COLO668 (cell line): ENCODE measurements at regions not wholly inside any gene's neighbourhood (a gene's known extent, or its start where the extent isn't known, plus 50 kb on each side); places are given as distances from the start of the nearest gene placed in this dataset.

Source experiments
- DNase-seq: peaks from one replicate; lab custom pipeline; 2025; ENCODE audit not compliant: unreplicated experiment; lab: John Stamatoyannopoulos, UW

DNA sequence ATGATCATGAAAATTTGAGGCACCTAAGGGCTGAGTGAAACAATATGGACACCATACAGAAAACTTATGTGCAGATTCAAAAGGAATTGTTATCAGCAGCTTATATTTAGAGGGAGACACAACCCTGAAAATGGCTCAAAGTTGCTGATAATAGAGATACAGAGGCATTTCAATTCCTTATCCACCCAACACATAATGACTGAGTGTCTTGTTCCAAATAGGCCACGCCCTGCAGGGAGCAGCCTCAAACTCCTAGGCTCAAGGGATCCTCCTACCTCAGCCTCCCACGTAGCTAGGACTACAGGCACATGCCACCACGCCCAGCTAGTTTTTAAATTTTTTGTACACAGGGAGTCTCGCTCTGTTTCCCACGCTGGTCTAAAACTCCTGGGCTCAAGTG lies 79.0 kb downstream of the LBH start:
- DNase-seq, result no peak

DNA sequence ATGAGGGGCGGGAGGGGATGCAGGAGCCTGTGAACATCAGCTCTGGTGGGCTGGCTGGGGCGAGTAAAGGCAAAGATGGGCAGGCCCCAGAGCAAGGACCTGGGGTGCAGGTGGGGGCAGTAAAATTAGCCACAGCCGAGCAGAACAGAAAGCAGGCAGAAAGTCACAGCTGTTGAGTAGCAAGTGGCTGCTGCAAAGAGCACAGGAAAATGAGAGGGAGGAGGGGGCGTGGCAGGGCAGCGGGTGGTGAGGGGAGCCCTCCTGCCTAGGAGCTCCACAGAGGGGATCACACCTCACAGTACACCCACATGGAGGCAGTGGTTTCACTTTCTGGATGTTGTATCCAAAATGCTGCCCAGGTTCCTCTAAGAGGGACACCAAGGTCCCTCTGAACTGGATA lies 79.6 kb downstream of the LBH start:
- no peak for DNase-seq

DNA sequence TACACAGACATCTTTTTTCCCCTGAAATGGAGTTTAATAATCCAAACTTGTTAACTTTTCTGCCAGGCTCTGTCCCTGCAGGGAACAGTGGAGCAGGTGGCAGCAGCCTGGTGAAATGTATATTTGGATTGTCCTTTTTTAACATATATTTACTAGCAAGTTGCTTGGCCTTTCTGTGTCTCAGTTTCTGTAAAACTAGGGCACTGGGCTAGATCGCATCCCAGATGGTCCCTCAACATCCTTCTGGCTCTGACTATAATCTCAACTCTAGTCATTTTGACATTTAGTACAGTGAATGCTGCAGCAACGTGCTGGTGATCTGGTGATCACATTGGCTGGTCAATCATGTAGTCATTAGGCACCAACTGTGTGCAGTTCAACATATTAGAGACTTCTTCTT lies 80.4 kb downstream of the LBH start:
- no peak for DNase-seq

- no peak for DNase-seq
Measured at GRCh38 chr2:30312916-30313315, 81.6 kb downstream of the LBH start.

GRCh38 chr2:30314981-30315380 lies 83.6 kb downstream of the LBH start:
- no peak for DNase-seq

GRCh38 chr2:30315391-30316063 lies 84.2 kb downstream of the LBH start:
- DNase-seq, result no peak

- no peak for DNase-seq
Measured at GRCh38 chr2:30316408-30316807, 85.1 kb downstream of the LBH start.

GRCh38 chr2:30318987-30319782 lies 87.9 kb downstream of the LBH start:
- DNase-seq, result no peak

DNA sequence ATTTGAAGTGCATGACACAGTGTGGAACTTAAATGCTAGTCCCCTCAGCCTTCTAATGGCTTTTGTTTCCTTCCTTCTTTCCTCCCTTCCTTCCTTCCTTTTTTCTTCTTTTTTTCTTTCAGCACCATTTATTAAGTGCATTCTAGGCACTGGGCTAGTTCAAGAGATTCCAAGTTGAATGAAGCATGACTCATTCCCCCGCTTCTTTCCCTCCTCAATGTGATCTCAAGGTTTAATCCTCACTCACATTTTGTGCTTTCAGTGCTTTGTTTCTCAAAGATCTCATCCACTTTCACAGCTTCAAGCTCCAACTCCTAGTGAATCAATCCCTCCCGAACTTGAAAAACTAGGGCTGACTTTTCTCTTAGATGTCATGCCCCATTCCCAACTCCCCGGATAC lies 90.1 kb downstream of the LBH start:
- no peak for DNase-seq

- DNase-seq, result no peak
Measured at GRCh38 chr2:30323499-30323898, 92.2 kb downstream of the LBH start.

- DNase-seq, result no peak
Measured at GRCh38 chr2:30324245-30324908, 93.0 kb downstream of the LBH start.

DNA sequence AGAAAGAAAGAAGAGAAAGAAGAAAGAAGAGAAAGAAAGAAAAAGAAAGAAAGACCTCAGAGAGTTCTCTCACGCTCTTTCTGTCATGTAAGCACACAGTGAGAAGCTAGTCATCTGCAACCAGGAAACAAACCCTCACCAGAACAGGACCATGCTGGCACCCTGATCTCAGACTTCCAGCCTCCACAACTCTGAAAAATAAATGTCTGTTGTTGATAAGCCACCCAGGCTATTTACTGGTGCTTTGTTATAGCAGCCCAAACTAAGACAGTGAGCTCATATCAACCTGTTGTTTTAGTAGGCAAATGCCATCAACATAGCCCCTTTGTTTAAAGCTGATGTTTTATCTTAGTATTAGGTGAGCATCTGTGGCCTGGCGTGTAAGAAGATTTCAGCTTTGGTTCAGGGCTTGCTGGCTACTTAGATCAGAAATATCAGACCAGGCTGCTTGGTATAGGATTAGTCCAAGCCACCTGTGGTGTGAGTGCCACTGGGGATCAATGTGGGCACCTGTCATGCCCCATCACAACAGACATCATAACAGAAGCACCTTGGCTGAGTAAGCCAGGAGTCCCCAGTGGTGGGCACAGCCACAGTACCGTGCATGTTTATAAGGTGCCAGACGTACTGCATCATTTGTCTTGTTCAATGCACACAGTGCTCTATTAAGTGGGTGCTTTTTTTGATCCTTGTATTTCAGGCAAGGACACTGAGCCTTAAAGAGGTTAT lies 94.4 kb downstream of the LBH start:
- no peak for DNase-seq

- no peak for DNase-seq
Measured at GRCh38 chr2:30326497-30326896, 95.2 kb downstream of the LBH start.

GRCh38 chr2:30331038-30331437 lies 99.7 kb downstream of the LBH start:
- no peak for DNase-seq

- no peak for DNase-seq
Measured at GRCh38 chr2:30331869-30332268, 100.5 kb downstream of the LBH start.

DNA sequence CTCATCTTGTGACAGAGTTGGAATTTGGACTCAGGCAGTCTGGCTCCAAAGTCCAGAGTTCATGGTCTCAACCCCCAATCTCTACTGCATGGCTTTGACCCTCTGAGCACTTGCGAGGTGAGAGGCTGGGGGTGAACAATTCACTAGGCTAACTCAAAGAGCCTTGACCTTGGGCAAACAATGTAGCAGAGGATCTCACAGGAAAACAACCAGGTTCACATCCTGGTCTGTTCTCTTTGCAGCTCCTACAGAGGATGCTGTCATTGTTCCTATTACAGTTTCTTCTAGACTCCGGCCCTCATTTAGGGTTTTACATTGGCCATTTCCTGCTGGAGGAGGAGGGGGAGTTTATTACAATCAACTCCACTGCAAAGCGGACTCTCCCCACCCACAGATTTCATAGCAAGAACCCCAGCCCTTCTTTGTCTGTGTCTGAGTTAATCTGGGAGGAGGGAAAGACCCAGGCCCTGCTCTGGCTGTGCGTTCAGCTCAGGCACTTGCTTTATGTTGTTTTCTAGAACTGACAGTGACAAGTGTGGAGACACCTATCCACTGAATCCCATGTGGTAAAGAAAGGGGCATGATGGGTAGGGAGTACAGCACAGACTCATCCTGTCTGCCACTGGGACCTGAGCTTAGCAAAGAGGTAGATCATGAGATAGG lies 101.6 kb downstream of the LBH start:
- DNase-seq, result no peak

GRCh38 chr2:30334762-30335363 lies 103.5 kb downstream of the LBH start:
- DNase-seq, result no peak

GRCh38 chr2:30336084-30336483 lies 104.8 kb downstream of the LBH start:
- no peak for DNase-seq

DNA sequence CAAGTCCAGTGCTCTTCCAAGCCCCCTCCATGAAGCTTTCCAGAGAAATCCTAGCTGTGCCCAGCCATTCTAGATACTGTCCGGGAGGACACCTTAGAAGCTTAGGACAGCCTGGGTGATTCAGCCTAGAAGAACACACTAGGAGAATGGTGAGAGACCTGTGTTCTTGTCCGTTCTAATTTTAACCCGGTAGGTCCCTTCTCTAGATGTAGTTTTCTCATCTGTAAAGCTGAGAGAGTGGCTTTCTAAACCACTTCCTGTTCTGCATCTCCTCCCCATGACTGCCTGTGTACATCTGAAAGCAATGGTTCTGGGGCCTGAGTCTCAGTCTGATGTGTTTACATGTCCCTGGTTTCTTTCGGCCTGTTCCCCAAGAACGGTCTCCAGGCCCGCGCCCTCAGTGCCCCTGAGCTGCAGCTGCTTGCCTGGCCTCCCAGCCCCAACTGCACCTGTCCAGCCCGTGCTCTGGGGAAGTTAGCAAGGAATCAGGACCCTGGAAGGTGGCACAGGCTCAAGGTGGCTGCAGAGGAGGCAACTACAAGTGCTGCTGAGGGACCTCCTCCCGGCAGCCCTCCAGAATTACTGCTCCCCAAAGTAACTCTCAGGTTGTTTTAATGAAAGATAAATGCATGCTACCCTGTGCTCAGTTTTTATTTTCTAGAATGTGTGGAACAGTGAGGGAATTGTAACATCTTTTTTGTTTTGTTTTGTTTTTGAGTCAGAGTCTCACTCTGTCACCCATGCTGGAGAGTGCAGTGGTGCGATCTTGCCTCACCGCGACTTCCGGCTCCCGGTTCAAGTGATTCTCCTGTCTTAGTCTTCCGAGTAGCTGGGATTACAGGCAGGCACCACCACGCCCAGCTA lies 105.9 kb downstream of the LBH start:
- no peak for DNase-seq

GRCh38 chr2:30338475-30338874 lies 107.1 kb downstream of the LBH start:
- no peak for DNase-seq
